8988T (cell line): ENCODE measurements at regions not wholly inside any gene's neighbourhood (a gene's known extent, or its start where the extent isn't known, plus 50 kb on each side); places are given as distances from the start of the nearest gene placed in this dataset.

Source experiments
- DNase-seq: peaks from one replicate; pipeline ENCODE4 v3.0.0; 2011

GRCh38 chr18:41456831-41457230 is 498.2 kb upstream of the PIK3C3 start:
- DNase-seq = no peak

- DNase-seq = no peak
Observed at GRCh38 chr18:41449612-41450011, 505.4 kb upstream of the PIK3C3 start.

GRCh38 chr18:41444943-41445342 is 510.1 kb upstream of the PIK3C3 start:
- no peak for DNase-seq

- DNase-seq = no peak
Observed at GRCh38 chr18:41436772-41437171, 518.3 kb upstream of the PIK3C3 start.

GRCh38 chr18:41418598-41418997 is 536.4 kb upstream of the PIK3C3 start:
- DNase-seq = no peak

GRCh38 chr18:41416044-41416443 is 539.0 kb upstream of the PIK3C3 start:
- DNase-seq = no peak

GRCh38 chr18:41410006-41410405 is 545.0 kb upstream of the PIK3C3 start:
- no peak for DNase-seq

GRCh38 chr18:41406834-41407233 is 548.2 kb upstream of the PIK3C3 start:
- DNase-seq = no peak

- DNase-seq = no peak
Observed at GRCh38 chr18:41396861-41397260, 558.2 kb upstream of the PIK3C3 start.

- DNase-seq = no peak
Observed at GRCh38 chr18:41396211-41396610, 558.8 kb upstream of the PIK3C3 start.

- no peak for DNase-seq
Observed at GRCh38 chr18:41395695-41396094, 559.3 kb upstream of the PIK3C3 start.

GRCh38 chr18:41391616-41392595 is 563.1 kb upstream of the PIK3C3 start:
- no peak for DNase-seq

- no peak for DNase-seq
Observed at GRCh38 chr18:41390309-41390708, 564.7 kb upstream of the PIK3C3 start.

GRCh38 chr18:41378598-41378997 is 576.4 kb upstream of the PIK3C3 start:
- DNase-seq = no peak

GRCh38 chr18:41373612-41374011 is 581.4 kb upstream of the PIK3C3 start:
- DNase-seq = no peak

GRCh38 chr18:41372046-41372665 is 582.9 kb upstream of the PIK3C3 start:
- DNase-seq = no peak

- no peak for DNase-seq
Observed at GRCh38 chr18:41371156-41372045, 583.6 kb upstream of the PIK3C3 start.

- no peak for DNase-seq
Observed at GRCh38 chr18:41370740-41371139, 584.3 kb upstream of the PIK3C3 start.

GRCh38 chr18:41357708-41358107 is 597.3 kb upstream of the PIK3C3 start:
- no peak for DNase-seq

- no peak for DNase-seq
Observed at GRCh38 chr18:41353777-41354528, 601.1 kb upstream of the PIK3C3 start.

- DNase-seq = no peak
Observed at GRCh38 chr18:41351430-41351829, 603.6 kb upstream of the PIK3C3 start.

GRCh38 chr18:41347057-41347456 is 608.0 kb upstream of the PIK3C3 start:
- no peak for DNase-seq
